Breast epithelium (tissue), 3 donors: ENCODE measurements at regions not wholly inside any gene's neighbourhood (a gene's known extent, or its start where the extent isn't known, plus 50 kb on each side); places are given as distances from the start of the nearest gene placed in this dataset.

ENCODE experiments used
- CTCF ChIP-seq, 3 donors: fragments of 450-650 bp; IDR thresholded peaks; one replicate each; pipeline ENCODE4 v1.5.1; 2016 to 2017; ENCODE audit warnings: antibody characterized with exemption in 3 of 3, mild to moderate bottlenecking in 3 of 3, moderate library complexity in 3 of 3
- POLR2A ChIP-seq: fragments of 450-650 bp; IDR thresholded peaks from one replicate; pipeline ENCODE4 v1.6.1; 2016; ENCODE audit warnings: antibody characterized with exemption, mild to moderate bottlenecking, moderate library complexity

- no peak for TF ChIP-seq CTCF (IDR thresholded peaks at IDR 0.05)
- TF ChIP-seq POLR2A, result no peak
Observed at GRCh38 chr4:15173251-15173650, 171.0 kb downstream of the CPEB2 start.
